ENCODE measurements at regions not wholly inside any gene's neighbourhood (a gene's known extent, or its start where the extent isn't known, plus 50 kb on each side); places are given as distances from the start of the nearest gene placed in this dataset.
"Not testable (repeated sequence)": the region's sequence is repeated elsewhere in the genome, so short reads cannot be mapped to it uniquely, and the experiment has no call there.

DNA sequence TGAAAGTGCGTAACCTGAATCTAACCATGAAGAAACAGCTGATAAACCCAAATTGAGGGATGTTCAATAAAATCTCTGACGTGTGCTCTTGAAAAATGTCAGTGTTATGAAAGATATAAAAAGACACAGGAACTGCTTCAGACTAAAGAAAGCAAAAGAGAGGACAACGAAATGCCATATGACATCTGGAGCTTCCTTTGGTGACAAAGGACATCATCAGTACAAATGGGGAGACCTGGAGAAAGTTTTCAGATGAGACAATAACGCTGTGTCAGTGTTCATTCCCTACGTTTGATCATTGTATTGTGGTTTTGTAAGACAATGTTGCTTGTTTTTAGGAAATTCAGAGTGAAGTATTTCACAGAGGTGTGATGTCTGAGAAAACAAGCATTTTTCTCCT lies 125.9 kb upstream of the MAP1LC3B2 start:
- DNase-seq = no peak

DNA sequence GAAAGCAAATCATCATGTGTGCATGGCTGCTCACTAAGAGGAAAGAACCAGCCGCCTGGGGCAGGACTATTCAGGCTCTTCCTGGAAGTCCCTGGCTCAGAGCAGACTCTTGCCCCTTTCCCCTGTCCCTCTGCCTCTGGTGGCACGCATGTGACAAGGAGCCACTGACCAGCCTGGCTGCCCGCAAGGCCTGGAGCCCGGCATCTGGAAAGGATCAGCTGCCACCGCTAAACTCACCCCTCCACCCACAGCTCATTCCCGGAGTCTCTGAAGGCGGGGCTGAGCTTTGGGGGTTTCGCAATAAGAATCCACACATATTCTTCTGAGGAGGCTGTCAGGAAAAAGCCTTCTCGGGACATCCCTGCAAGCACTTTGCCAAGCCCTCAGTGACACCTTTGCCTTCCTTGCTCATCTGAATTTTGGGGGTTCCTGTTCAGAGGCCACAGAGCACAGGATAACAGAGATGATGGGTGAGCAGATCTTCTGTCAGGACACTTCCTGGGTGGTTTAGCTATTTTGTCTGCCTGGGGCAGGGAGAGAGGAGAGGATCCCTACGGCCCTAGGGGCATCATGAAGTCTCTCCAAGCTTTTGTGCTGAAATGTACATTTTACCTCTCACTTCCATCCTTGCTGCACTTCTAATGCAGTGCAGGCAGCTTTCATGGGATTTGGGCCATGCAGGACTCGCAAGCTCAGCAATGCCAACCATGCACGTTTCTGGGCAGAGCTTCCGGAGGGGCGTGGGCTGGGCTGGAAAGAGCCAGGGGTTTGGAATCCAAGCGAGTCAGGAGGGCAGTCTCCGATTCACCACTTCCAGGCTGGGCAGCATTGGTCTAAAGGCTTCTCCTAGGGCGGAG lies 124.8 kb upstream of the MAP1LC3B2 start:
- peak; percentile 64 for DNase-seq

DNA sequence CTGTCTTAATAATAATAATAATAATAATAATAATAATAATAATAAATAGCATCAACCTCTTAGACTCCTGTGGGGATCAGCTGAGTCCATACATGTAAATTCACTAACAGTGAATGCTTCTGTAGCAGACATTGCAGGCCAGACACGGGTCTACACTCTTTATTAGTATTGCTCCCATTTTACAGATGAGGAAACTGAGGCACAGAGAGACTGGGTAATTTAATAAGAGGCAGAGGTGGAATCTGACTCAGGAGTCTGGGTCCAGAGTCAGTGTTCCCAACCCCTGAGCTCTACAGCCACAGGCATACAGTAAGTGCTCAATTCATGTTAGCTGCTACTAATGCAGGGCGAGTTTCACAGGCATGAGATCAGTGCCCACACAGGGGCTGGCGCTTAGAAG lies 123.2 kb upstream of the MAP1LC3B2 start:
- no peak for DNase-seq

DNA sequence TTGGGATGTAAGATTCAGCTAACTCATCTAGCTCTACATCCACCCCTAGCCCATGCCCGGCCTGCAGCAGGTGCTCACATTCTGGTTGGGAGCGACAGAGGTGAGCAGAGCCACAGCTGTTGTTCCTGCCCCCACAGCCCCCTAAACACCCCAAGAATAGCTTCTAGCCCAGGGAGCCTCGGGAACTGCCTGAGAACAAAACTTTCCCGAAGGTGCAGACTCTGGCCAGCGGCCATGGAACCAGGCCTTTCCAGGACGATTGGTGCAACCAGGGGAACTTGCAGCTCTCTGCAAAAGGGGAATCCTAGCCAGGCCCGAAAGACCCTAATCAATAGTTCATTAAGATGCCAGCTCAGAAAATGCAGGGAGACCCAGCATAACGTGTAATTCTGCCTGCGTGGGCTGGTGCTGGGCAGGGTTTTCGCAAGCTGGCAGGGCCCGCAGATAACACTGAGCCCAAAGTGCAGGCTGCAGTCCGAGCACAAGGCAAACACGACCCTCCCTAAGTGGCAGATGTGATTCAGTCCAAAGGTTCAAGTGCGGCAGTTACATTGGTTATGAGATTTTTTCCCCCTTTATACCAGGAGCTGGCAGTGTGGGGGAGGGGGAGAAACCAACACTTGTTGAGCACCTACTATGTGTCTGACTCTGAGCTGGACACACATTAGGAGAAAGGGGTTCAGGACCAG lies 122.5 kb upstream of the MAP1LC3B2 start:
- DNase-seq = no peak

DNA sequence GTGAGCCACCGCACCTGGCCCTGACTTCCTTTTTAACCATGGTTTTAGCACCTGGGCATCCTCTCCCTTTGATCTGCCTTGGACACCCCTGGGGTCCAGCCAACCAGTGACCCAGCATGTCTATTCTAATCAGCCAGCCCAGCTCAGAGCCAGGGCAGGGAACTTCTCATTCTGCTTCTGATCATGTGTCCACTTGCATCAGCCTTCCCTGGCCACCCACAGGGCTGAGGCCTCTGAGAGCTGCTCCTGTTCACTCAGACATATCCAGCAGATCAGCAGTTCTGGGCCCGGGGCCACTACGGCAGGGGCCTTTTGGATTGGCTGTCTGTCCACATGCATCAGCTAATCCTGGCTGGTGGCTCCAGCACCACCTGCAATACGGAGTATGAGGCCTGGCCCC lies 117.9 kb upstream of the MAP1LC3B2 start:
- no peak for DNase-seq

DNA sequence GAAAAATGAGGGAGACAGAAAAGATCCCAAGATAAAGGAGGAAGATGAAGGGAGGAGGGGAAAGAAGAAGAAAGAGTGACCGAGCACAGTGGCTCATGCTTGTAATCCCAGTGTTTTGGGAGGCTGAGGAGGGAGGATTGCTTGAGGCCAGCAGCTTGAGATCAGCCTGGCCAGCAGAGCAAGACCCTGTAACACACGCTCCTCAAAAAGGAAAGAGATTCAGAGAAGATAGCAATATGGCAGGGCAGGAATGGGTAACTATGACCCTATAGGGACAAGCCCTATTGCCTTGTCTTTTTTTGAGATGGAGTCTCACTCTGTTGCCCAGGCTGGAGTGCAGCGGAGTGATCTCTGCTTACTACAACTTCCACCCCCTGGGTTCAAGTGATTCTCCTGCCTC lies 116.9 kb upstream of the MAP1LC3B2 start:
- no peak for DNase-seq

DNA sequence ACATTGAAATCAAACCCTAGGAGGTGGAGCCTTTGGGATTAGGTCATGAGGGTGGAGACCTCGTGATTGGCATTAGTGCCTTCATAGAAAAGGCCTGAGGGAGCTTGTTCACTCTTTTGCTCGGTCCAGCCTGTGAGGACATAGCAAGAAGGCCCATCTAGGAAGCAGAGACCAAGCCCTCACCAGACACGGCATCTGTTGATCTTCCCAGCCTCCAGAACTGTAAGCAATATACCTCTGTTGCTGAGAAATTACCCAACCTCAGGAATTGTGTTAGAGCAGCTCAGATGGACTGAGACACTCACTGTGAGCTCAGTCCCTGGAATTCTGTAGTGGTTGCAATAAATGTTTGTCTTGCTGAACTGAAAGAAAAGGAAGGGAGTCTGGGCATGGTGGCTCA lies 116.2 kb upstream of the MAP1LC3B2 start:
- no peak for DNase-seq

DNA sequence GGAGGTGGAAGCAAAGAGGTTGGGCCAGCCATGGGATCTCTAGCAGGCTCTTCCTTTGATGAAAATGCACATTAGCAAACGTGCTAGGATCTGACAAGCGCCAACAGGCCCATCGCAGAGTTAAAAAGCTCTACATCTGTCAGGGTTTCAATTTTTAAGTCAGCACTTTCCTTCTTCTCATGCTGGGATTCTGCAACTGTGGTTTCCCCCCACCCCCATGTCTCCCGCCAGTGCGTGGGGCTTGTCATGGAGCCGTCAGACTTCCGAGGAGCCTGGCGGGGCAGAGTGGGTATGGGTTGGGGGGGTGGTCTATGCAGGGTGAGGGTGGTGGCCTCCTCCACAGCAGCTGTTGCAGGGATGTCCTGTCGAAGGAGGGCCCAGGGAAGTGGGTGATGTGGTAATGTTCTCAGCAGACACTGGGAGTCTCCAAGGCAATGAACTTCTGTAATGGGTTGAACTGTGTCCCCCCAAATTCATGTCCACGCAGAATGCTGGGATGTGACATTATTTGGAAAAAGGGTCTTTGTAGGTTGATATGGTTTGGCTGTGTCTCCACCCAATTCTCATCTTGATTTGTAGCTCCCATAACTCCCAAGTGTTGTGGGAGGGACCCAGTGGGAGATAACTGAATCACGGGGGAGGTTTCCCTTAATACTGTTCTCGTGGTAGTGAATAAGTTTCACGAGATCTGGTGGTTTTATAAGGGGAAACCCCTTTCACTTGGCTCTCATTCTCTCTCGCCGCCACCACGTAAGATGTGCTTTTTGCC lies 115.2 kb upstream of the MAP1LC3B2 start:
- DNase-seq = no peak

DNA sequence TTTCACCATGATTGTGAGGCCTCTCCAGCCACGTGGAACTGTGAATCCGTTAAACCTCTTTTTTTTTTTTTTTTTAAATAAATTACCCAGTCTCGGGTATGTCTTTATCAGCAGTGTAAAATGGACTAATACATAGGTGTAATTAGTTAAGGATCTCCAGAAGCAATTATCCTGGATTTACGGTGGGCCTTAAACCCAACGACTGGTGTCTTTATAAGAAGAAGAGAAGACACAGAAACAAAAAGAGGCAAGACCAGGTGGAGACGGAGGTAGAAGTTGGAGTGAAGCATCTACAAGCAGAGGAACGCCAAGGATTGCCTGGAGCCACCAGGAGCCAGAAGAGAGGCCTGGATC lies 114.6 kb upstream of the MAP1LC3B2 start:
- no peak for DNase-seq

DNA sequence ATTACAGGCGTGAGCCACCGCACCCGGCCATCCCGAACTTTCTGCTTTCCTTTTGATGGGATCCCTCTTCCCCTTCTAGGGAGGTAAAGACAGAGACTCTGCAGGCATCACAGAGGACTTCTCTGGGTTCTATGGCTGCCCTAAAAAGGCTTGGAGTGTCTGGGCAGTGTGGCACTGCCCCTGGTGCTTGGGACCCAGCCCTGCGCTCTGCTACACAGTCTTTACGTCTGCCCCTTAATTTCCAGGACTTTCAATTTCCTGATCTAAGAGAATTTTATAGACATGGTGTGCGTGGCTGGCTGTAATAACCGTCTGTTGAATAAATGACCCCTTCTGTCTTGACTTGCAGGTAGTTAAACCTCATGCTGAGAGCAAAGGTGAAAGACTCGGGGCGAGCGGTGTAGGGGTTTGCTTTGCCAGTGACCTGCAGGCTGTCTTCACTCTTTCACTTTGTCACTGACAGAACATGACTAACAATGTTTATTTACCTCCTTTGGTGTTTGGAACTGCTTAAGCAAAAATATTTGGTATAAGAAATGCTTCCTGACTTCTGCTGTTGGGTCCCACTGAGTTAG lies 110.9 kb upstream of the MAP1LC3B2 start:
- no peak for DNase-seq

DNA sequence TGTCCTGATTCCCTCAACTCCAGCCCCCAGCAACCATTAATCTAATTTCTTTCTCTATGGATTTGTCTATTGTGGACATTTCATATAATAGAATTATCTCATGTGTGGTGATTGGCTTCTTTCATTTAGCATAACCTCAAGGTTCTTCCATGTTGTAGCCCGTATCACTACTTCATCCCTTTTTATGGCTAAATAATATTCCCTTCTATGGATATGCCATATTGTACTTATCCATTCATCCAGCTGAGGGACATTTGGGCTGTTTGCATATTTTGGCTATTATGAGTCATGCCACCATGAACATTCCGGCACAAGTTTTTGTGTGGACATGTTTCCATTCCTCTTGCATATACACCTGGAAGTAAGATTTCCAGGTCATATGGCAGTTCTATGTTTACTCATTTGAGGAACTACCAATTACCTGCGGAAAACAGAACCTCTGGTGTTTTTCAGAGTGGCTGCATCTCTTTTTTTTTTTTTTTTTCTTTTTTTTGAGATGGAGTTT lies 108.7 kb upstream of the MAP1LC3B2 start:
- DNase-seq = no peak

DNA sequence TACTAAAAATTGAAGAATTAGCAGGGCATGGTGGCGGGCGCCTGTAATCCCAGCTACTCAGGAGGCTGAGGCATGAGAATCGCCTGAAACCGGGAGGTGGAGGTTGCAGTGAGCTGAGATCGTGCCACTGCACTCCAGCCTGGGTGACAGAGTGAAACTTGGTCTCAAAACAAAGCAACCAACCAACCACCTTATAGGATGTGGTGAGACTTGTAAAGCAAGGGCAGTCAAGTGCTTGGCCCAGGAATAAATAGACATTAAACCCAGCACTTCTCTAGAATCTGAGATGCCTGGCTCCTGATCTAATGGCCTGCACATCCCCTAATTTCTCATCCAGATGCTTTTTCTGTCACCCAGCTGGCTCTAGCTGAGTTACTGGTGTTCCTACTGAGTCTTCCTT lies 106.2 kb upstream of the MAP1LC3B2 start:
- DNase-seq = not testable (repeated sequence)

DNA sequence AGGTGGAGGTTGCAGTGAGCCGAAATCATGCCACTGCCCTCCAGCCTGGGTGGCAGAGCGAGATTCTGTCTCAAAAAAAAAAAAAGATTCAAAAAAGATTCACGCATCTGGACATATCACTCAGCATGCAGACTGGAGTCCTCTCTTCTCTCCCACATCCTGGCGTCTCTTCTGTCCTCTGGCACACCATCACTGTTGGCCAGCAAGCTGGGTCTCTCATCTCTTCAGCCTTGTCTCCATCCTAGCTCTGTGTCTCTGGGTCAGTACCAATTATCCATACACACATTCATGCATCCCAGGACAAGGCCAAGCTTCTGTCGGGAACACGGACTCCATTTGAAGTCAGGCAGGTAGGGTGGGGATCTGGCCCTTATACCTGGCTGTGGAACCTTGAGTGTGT lies 105.5 kb upstream of the MAP1LC3B2 start:
- peak; percentile 47 for DNase-seq

DNA sequence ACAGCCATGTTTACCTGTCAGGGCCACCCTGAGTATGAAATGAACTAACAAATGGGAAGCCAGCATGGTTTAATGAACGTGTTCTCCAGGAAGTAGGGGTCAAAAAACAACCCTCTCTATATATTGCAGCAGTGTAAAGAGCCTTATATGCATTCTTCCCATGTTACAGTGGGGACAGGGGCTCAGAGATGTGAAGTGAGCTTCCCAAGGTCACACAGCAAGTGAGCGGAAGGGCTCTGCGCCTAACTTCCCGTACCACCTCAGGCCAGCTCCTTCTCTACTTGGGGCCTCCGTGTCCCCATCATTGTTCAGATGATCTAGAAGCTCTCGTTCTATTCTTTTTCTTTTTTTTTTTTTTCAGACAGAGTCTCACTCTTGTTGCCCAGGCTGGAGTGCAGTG lies 105.1 kb upstream of the MAP1LC3B2 start:
- DNase-seq = no peak

DNA sequence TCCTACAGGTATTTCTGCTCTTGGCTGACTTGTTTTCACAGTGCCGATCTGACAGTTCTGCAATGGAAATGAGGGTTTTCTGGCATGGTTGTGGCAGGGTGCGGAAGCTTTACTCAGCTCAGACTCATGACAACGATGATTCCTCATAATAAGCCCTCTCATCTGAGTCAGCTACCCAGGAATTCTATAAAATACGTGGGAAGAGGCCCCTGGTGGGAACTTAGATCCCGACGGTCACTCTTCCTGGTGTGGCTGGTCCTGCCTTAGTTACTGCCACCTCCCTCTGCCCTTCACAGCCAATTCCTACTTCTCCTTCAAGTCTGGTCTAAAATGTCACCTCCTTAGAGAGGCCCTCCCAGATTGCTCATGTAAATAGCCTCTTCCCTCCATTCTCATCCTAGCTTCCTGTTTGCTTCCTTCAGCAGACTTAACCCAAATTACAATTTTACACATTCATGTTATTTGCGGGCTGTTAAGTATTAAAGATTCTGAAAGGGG lies 104.2 kb upstream of the MAP1LC3B2 start:
- DNase-seq = no peak

DNA sequence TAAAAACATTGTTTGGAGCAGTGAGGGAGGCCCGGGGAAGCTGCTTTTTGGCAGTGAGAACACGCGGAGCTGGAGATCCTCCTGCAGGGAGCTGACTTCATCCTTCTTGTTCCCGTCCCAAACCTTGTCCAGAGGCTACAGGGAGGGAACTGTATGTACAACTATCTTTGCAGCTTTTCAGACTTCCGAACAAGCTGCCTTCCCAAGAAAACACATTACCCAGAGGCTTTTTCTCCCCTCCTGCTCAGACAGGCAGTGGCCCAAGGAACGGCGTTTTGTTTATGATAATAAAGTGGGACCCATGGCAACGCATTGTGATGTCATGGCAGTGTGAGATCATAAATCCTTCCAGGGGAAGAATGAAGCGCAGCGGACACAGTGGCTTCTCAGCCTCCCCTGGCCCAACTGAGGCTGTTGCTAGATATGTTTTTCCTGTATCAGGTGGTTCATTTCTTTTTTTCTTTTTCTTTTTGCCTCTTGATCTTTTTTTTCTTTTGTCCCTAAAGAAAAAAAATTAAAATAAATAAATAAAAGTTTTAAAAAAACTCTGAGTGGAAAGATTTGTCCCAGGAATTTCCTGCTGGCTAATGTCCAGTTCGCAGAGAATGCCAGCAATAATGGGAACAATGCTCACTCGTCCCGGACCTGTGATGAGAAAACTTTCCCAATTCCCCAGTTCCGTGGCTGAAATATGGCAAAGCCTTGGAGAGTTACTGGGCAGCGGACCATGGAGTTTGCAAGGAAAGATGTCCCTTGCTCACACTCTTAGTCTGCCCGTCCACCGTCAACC lies 103.4 kb upstream of the MAP1LC3B2 start:
- DNase-seq = peak; percentile 96

DNA sequence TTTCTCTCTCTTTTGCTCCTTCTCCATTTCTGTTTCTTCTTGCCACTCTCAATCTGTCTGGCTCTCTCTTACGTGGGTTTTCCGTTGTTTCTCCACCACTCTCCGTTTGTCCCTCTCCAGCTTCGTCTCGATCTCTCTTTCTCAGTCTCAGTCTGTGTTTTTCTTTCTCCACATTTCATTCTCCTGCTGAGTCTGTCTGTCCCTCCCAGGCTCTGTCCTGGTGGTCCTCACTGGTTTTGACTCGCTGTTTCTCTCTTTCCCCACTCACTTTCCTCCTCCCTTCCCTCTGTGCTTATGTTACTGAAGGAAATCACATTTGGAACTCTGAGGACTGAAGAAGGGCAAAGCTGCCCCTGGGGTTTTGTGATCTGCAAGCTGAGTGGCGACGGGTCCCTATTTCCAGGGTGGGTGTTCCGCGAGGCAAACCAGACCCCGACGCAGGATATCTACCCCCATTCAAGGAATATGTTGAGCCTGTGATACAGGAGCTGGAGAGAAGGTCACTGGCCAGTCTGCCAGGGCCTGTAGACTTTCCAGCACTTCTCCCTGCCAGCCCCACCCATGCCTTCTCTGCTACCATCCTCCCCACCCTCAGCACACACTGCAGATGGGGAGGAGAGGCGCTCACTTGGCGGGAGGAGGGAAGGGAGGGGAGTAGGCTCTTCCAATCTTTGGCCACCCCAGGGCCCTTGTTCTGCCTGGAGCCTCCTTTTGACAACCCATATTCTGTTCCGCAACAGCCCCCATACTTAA lies 102.7 kb upstream of the MAP1LC3B2 start:
- no peak for DNase-seq

DNA sequence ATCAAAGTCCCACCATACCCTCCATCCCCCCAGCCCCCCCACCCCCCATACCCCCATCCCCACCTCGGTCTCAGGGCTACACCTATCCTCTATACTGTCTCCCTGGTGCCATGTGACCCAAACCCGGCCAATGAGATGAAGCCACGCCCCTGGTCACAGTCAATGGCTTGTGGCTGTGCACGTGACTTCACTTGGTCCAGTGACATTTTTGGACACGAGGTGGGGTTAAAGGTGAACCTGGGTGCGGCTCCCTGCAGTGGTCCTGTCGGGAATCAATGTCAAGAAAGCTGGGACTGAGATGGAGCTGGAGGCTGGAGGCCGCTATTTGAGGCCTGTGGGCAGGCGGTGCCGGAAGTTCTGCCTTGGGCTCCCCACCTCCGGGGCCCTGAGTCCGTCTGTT lies 100.7 kb upstream of the MAP1LC3B2 start:
- DNase-seq = no peak

DNA sequence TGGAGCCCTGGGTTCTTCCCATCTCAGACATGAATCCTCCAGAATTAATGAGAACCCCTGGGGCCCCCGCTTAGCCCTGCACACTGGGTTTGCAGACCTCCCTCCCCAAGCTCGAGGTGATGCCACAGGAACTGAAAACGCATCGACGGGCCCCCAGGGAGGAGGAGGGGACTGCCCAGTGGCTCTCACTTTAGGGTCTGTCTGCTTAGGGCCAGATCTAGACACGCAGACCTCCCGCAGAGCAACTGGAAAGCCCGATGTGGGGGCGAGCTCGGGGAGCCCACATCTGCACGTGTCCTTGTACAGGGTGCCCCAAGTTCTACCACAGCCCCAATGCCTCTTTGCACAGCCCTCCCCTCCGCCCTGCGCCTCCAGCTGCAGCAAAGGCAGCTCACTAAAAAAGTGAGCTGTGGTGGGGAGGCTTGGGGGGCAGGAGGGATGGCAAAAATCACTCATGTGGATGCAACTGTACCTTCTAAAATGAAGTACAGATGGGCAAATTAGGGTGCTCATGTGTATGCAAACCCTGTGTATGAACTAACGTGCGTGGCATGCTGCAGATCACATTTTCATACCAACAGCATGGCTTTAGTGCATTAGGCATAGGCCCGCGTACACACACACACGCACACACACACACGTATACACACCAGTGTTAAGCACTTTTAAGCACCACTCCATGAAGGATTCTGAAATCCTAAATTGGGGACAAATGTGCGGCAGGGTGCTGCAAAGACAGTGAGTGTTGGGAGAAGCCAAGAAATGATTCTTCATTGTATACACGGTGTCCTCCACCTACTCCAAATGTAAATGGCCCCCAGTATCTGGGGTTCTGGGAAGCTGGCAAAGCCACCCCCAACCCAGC lies 99.9 kb upstream of the MAP1LC3B2 start:
- no peak for DNase-seq

Measured in hindlimb muscle (tissue), 1 donor.